ENCODE measurements at regions not wholly inside any gene's neighbourhood (a gene's known extent, or its start where the extent isn't known, plus 50 kb on each side); places are given as distances from the start of the nearest gene placed in this dataset.
"Not testable (repeated sequence)": the region's sequence is repeated elsewhere in the genome, so short reads cannot be mapped to it uniquely, and the experiment has no call there.

DNA sequence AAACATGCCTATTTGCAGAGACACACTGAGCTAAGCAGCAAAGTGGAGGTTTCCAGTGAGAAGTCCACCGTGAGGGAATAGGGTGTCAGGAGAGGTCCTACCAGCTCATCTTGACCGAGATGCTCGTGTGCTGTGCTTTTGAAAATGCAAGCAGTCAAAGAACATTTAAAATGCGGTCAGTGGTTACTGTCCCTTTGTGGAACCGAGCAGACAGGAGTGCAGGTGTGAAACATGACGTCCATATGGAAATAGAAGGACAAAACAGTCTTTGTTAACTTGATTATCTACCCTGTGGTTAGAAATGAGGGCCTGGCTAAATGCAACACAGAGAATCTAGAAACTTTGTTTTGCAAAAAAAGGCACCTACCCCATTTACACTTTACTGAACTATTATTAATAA lies 473.3 kb downstream of the SPATA31A6 start:
- not testable (repeated sequence) for H3K4me3 ChIP-seq (ENCODE audit: low read depth, low read length); DNase-seq (ENCODE audit: low read depth)

- DNase-seq (ENCODE audit: low read depth); H3K4me3 ChIP-seq (ENCODE audit: low read depth, low read length): not testable (repeated sequence)
These were observed 474.0 kb downstream of the SPATA31A6 start for GRCh38 chr9:42657496-42657895.

DNA sequence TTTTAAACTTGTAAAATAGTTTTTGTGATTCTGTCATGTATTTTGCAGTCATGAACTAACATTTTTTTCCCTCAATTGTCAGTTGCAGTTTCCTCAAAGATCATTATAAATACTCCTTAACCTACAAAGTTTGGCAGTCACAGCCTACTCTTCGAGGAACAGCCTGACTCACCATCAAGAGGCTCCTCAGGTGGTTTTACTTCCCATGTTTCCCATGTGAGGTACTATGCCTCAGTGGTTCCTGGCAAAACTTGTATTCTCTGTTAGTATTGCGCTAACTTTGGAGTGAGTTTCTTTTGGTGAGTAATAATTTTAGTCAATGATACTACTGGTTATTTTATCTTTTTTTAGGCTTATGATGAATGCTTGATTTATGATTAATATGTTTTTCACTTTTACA lies 513.7 kb downstream of the SPATA31A6 start:
- not testable (repeated sequence) for H3K4me3 ChIP-seq (ENCODE audit: low read depth, low read length)

GRCh38 chr9:42702890-42703289 lies 519.4 kb downstream of the SPATA31A6 start:
- DNase-seq (ENCODE audit: low read depth): not testable (repeated sequence)

More for the DNA sequence above, 513.7 kb downstream of the SPATA31A6 start:
- not testable (repeated sequence) for DNase-seq (ENCODE audit: low read depth)

GRCh38 chr9:42724841-42725835 lies 541.7 kb downstream of the SPATA31A6 start:
- not testable (repeated sequence) for DNase-seq (ENCODE audit: low read depth); H3K4me3 ChIP-seq (ENCODE audit: low read depth, low read length)

More at GRCh38 chr9:42702890-42703289, 519.4 kb downstream of the SPATA31A6 start:
- H3K4me3 ChIP-seq (ENCODE audit: low read depth, low read length): not testable (repeated sequence)

DNA sequence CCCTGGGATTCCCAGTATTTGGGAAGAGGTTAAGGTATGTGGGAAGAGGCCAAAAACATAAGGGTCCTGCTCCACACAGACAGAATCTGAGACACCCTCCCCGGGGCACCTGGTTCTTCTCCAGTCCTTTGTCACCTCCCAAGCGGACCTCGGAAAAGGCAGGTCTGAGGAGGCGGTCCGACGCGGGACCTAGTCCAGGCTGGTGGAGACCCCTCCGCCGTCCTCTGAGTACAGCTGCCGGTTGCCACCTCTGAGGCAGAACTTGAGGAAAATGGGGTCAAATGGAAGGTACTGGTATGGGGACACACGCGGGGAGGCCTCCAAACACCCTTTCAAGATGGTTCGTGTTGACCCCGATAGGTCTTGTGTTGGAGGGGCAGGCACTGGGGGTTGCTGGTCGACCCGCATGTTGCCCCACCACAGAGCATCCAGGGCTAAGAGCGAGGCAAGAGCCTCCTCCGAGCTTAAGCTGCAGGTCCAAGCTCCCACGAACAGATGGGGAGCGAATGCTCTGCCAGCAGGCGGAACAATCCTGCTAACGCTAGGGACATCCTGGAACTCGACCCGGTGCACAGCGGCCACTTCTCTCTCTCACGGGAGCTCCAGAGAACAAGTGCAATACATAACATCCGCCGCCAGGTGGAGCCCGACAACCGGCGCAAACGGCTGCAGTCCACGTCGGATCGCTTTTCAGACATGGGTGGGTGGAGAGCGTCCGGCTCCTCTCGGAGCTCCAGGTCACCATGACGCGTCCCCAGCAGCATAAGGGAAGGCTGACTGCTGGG lies 559.8 kb downstream of the SPATA31A6 start:
- not testable (repeated sequence) for H3K4me3 ChIP-seq (ENCODE audit: low read depth, low read length)
- TF ChIP-seq, protein P1, sequence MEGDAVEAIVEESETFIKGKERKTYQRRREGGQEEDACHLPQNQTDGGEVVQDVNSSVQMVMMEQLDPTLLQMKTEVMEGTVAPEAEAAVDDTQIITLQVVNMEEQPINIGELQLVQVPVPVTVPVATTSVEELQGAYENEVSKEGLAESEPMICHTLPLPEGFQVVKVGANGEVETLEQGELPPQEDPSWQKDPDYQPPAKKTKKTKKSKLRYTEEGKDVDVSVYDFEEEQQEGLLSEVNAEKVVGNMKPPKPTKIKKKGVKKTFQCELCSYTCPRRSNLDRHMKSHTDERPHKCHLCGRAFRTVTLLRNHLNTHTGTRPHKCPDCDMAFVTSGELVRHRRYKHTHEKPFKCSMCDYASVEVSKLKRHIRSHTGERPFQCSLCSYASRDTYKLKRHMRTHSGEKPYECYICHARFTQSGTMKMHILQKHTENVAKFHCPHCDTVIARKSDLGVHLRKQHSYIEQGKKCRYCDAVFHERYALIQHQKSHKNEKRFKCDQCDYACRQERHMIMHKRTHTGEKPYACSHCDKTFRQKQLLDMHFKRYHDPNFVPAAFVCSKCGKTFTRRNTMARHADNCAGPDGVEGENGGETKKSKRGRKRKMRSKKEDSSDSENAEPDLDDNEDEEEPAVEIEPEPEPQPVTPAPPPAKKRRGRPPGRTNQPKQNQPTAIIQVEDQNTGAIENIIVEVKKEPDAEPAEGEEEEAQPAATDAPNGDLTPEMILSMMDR (IDR thresholded peaks at IDR 0.05; ENCODE audit: low read depth, low read length, missing control alignments): peak; percentile 83
- peak; percentile 8 for DNase-seq (ENCODE audit: low read depth)

DNA sequence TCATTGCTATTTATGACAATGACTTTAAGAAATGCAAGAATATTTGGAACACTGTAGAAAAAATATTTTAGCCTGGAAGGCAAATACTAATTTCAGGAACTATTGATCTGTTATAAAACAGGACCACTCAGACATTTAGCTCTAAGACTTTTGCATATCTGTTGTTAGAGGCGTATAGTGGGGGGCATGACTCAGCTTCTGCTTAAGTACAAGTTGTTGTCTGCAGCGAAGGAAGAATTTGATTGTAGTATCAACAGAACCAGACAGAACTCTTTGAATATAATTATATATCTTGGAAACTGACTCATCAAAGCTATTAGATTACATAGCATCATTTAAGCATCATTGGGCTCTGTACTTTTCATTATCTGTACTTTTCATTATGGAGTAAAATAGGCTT lies 573.8 kb downstream of the SPATA31A6 start:
- DNase-seq (ENCODE audit: low read depth); H3K4me3 ChIP-seq (ENCODE audit: low read depth, low read length): not testable (repeated sequence)

DNA sequence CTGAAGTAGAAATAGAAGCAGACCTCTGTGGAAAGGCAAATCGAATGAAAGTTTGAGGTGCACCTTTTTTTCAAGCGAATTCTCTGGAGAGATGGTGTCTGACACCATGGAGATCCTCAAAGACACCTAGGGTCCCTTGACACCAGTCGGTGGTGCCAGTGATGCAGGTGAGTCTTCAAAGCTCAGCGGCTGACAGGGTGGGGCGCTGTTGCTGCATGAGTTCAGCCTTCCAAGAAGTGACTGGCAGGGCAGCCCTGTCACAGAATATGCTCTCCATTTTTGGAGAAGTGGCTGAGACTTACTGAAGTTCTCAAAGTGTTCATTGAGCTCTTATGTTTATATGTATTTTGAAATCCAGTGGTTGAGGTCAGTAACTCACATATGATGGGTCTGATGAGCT lies 575.9 kb downstream of the SPATA31A6 start:
- H3K4me3 ChIP-seq (ENCODE audit: low read depth, low read length); DNase-seq (ENCODE audit: low read depth): not testable (repeated sequence)

GRCh38 chr9:42782201-42782600 lies 598.7 kb downstream of the SPATA31A6 start:
- H3K4me3 ChIP-seq (ENCODE audit: low read depth, low read length); DNase-seq (ENCODE audit: low read depth): not testable (repeated sequence)

GRCh38 chr9:42792725-42793124 lies 609.3 kb downstream of the SPATA31A6 start:
- H3K4me3 ChIP-seq (ENCODE audit: low read depth, low read length); DNase-seq (ENCODE audit: low read depth): not testable (repeated sequence)

GRCh38 chr9:42798571-42798970 lies 615.1 kb downstream of the SPATA31A6 start:
- DNase-seq (ENCODE audit: low read depth); H3K4me3 ChIP-seq (ENCODE audit: low read depth, low read length): not testable (repeated sequence)
- TF ChIP-seq, protein P1 (IDR thresholded peaks at IDR 0.05; ENCODE audit: low read depth, low read length, missing control alignments): peak; percentile 27

GRCh38 chr9:42802716-42803115 lies 619.3 kb downstream of the SPATA31A6 start:
- H3K4me3 ChIP-seq (ENCODE audit: low read depth, low read length): not testable (repeated sequence)

GRCh38 chr9:42806674-42807073 lies 623.2 kb downstream of the SPATA31A6 start:
- H3K4me3 ChIP-seq (ENCODE audit: low read depth, low read length); DNase-seq (ENCODE audit: low read depth): not testable (repeated sequence)

More at GRCh38 chr9:42802716-42803115, 619.3 kb downstream of the SPATA31A6 start:
- not testable (repeated sequence) for DNase-seq (ENCODE audit: low read depth)

DNA sequence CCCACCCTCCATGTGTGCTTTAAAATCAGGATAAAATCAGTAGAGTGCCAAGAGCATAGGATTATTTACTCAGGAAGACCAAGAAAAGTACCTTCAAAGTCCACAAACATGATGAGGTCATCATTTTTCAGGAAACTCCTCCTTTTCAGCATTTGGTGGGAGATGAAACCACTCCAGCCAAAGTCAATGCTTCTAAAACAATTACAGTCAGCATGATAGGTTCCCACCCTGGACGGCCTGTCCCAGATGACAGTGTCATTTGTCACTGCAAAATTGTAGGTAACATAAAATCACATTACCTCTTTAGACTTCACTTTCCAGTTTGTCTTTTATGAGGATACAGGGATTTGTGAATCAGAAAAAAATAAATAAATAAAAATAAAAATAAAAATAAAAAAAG lies 638.0 kb downstream of the SPATA31A6 start:
- DNase-seq (ENCODE audit: low read depth); H3K4me3 ChIP-seq (ENCODE audit: low read depth, low read length): not testable (repeated sequence)

- not testable (repeated sequence) for DNase-seq (ENCODE audit: low read depth); H3K4me3 ChIP-seq (ENCODE audit: low read depth, low read length)
These were observed 664.7 kb downstream of the SPATA31A6 start for GRCh38 chr9:42848156-42848555.

DNA sequence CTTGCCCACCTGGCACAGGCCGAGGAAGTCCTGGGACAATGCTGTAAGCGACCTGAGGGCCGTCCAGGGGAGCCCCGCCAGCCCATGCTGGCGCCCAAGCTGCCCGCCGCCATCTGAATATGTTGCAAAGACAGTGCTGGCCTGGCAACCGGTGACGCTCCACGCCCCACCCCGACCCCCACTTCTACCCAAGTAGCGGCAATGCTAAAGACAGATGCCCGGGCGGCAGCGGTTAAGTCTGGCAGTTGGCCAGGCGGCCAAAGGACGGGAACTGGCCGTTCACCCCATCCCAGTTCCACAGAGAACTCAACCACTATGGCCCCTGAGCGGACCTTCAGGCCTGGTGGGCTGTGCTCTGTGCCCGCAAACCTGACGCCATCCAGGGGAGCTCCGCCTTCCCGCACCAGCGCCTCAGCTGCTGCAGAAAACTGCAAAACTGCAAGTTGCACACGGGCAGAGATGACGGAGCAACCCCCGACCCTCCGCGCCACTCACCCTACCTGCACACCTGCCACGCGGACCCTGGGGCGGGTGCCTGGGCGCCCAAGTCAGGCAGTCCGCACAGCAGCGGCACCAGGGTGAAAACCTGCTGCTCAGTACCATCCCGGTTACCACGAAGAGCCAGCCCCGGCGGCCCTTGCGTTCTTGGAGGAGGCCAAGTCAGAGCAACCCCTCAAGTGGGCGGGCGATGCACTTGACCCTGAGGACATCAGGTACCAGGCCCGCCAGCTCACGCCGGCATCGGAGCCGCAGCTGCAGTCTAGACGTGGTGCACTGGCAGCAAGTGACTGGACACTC lies 667.6 kb downstream of the SPATA31A6 start:
- DNase-seq (ENCODE audit: low read depth); H3K4me3 ChIP-seq (ENCODE audit: low read depth, low read length): not testable (repeated sequence)
